ENCODE measurements at regions not wholly inside any gene's neighbourhood (a gene's known extent, or its start where the extent isn't known, plus 50 kb on each side); places are given as distances from the start of the nearest gene placed in this dataset.

GRCh38 chr12:45615268-45615667 lies 114.2 kb upstream of the ARID2 start:
- H3K4me3 ChIP-seq (ENCODE audit: low read length) = no peak overlapping the region
- no peak for TF ChIP-seq ZNF274 (IDR thresholded peaks at IDR 0.05; ENCODE audit: low read depth, low read length)

GRCh38 chr12:45619736-45620135 lies 109.8 kb upstream of the ARID2 start:
- TF ChIP-seq ZNF274 (IDR thresholded peaks at IDR 0.05; ENCODE audit: low read depth, low read length) = no peak
- no peak overlapping the region for H3K4me3 ChIP-seq (ENCODE audit: low read length)

- TF ChIP-seq ZNF274 (IDR thresholded peaks at IDR 0.05; ENCODE audit: low read depth, low read length) = no peak
- no peak overlapping the region for H3K4me3 ChIP-seq (ENCODE audit: low read length)
Measured at GRCh38 chr12:45621703-45622102, 107.8 kb upstream of the ARID2 start.

- H3K4me3 ChIP-seq (ENCODE audit: low read length) = no peak overlapping the region
- TF ChIP-seq ZNF274 (IDR thresholded peaks at IDR 0.05; ENCODE audit: low read depth, low read length) = no peak
Measured at GRCh38 chr12:45622210-45622937, 107.1 kb upstream of the ARID2 start.

GRCh38 chr12:45623221-45623620 lies 106.3 kb upstream of the ARID2 start:
- no peak overlapping the region for H3K4me3 ChIP-seq (ENCODE audit: low read length)
- TF ChIP-seq ZNF274 (IDR thresholded peaks at IDR 0.05; ENCODE audit: low read depth, low read length) = no peak

GRCh38 chr12:45623940-45624339 lies 105.6 kb upstream of the ARID2 start:
- TF ChIP-seq ZNF274 (IDR thresholded peaks at IDR 0.05; ENCODE audit: low read depth, low read length) = no peak
- H3K4me3 ChIP-seq (ENCODE audit: low read length) = no peak overlapping the region

- H3K4me3 ChIP-seq (ENCODE audit: low read length) = no peak overlapping the region
- no peak for TF ChIP-seq ZNF274 (IDR thresholded peaks at IDR 0.05; ENCODE audit: low read depth, low read length)
Measured at GRCh38 chr12:45626965-45627364, 102.5 kb upstream of the ARID2 start.

GRCh38 chr12:45627407-45628069 lies 102.0 kb upstream of the ARID2 start:
- no peak for TF ChIP-seq ZNF274 (IDR thresholded peaks at IDR 0.05; ENCODE audit: low read depth, low read length)
- no peak overlapping the region for H3K4me3 ChIP-seq (ENCODE audit: low read length)

- no peak for TF ChIP-seq ZNF274 (IDR thresholded peaks at IDR 0.05; ENCODE audit: low read depth, low read length)
- H3K4me3 ChIP-seq (ENCODE audit: low read length) = no peak overlapping the region
Measured at GRCh38 chr12:45629292-45629691, 100.2 kb upstream of the ARID2 start.

- H3K4me3 ChIP-seq (ENCODE audit: low read length) = no peak overlapping the region
- TF ChIP-seq ZNF274 (IDR thresholded peaks at IDR 0.05; ENCODE audit: low read depth, low read length) = no peak
Measured at GRCh38 chr12:45633733-45634132, 95.8 kb upstream of the ARID2 start.

GRCh38 chr12:45634273-45634917 lies 95.1 kb upstream of the ARID2 start:
- no peak overlapping the region for H3K4me3 ChIP-seq (ENCODE audit: low read length)
- TF ChIP-seq ZNF274 (IDR thresholded peaks at IDR 0.05; ENCODE audit: low read depth, low read length) = no peak

GRCh38 chr12:45637242-45637641 lies 92.3 kb upstream of the ARID2 start:
- no peak for TF ChIP-seq ZNF274 (IDR thresholded peaks at IDR 0.05; ENCODE audit: low read depth, low read length)
- no peak overlapping the region for H3K4me3 ChIP-seq (ENCODE audit: low read length)

- no peak for TF ChIP-seq ZNF274 (IDR thresholded peaks at IDR 0.05; ENCODE audit: low read depth, low read length)
- no peak overlapping the region for H3K4me3 ChIP-seq (ENCODE audit: low read length)
Measured at GRCh38 chr12:45637706-45638105, 91.8 kb upstream of the ARID2 start.

GRCh38 chr12:45638386-45638785 lies 91.1 kb upstream of the ARID2 start:
- H3K4me3 ChIP-seq (ENCODE audit: low read length) = no peak overlapping the region
- no peak for TF ChIP-seq ZNF274 (IDR thresholded peaks at IDR 0.05; ENCODE audit: low read depth, low read length)

GRCh38 chr12:45644541-45644940 lies 85.0 kb upstream of the ARID2 start:
- H3K4me3 ChIP-seq (ENCODE audit: low read length) = no peak overlapping the region
- TF ChIP-seq ZNF274 (IDR thresholded peaks at IDR 0.05; ENCODE audit: low read depth, low read length) = no peak

Measured in GM08714 (cell line).